ENCODE measurements at regions not wholly inside any gene's neighbourhood (a gene's known extent, or its start where the extent isn't known, plus 50 kb on each side); places are given as distances from the start of the nearest gene placed in this dataset.

- H2AFZ ChIP-seq (ENCODE audit: low read length): no peak overlapping the region
- Mint-ChIP-seq H3K27ac (no peak overlapping the region), H3K9me3 (peaks cover 30 to 35% of the 10 kb centered on the region in 2 experiments), H3K4me1 (no peaks in the 10 kb centered on the region), H3K4me3 (no peak overlapping the region), H3K36me3 (ENCODE audit: insufficient read depth in 1 of 3, low read depth in 3 of 3) (peaks cover 2 to 26% (median 12%) of the 10 kb centered on the region in 3 experiments; a peak in 6 of 7 replicates), H3K27me3 (ENCODE audit: low read depth) (peaks cover 1% of the 10 kb centered on the region; the same call in 1 of the 2 replicates)
- no peak overlapping the region for H3K18ac ChIP-seq (ENCODE audit: insufficient read length, low read depth, low read length)
- no peaks in the 10 kb centered on the region for H3K9me3 ChIP-seq (ENCODE audit: control insufficient read depth, low read depth, low read length)
- no peak overlapping the region for H3K56ac ChIP-seq (ENCODE audit: insufficient read length, low read depth, low read length)
- no peak overlapping the region for H2BK20ac ChIP-seq (ENCODE audit: low read depth, low read length, poor library complexity, severe bottlenecking)
- H2BK12ac ChIP-seq (ENCODE audit: insufficient read length, low read depth, low read length): no peak overlapping the region
- no peak for DNase-seq
- no peak overlapping the region for H4K8ac ChIP-seq (replicated peaks; ENCODE audit: insufficient read length, low read depth, low read length)
- H3K23ac ChIP-seq (ENCODE audit: insufficient read length, low read depth, low read length): no peak overlapping the region
- H3K4ac ChIP-seq (ENCODE audit: low read depth, low read length): no peak overlapping the region
- H3K27me3 ChIP-seq (ENCODE audit: insufficient read depth, low read length): no peaks in the 10 kb centered on the region
- no peak overlapping the region for H4K91ac ChIP-seq (ENCODE audit: insufficient read length, low read depth, low read length)
- no peak overlapping the region for H2BK120ac ChIP-seq (ENCODE audit: low read depth, low read length, poor library complexity, severe bottlenecking)
- no peak overlapping the region for H2BK15ac ChIP-seq (ENCODE audit: low read depth, low read length)
- no peak overlapping the region for H3K4me2 ChIP-seq (ENCODE audit: insufficient read depth, insufficient read length, low read length)
- H3K23me2 ChIP-seq (ENCODE audit: insufficient read length, low read depth, low read length, poor library complexity, severe bottlenecking): no peaks in the 10 kb centered on the region
- H3T11ph ChIP-seq (ENCODE audit: low read length): no peak overlapping the region
- no peaks in the 10 kb centered on the region for H3K79me1 ChIP-seq (ENCODE audit: insufficient read depth, low read depth, low read length, poor library complexity, severe bottlenecking)
- H3K14ac ChIP-seq (ENCODE audit: insufficient read depth, low read length): no peak overlapping the region
- no CpG with 5 or more reads among the region's 2 CpGs for WGBS (ENCODE audit: extremely low coverage, insufficient read length, low lambda C conversion rate)
- H2AK5ac ChIP-seq (ENCODE audit: insufficient read length, low read length): no peak overlapping the region
- H2BK5ac ChIP-seq (ENCODE audit: insufficient read length, low read length): no peak overlapping the region
- TF ChIP-seq CTCF (conservative IDR thresholded peaks at IDR 0.05): no peak
- no peak overlapping the region for H3K9ac ChIP-seq (ENCODE audit: extremely low read depth, insufficient read length, low read length)
- no peaks in the 10 kb centered on the region for H4K20me1 ChIP-seq (ENCODE audit: control insufficient read depth, insufficient read depth, insufficient read length)
- no peaks in the 10 kb centered on the region for H3K4me1 ChIP-seq (ENCODE audit: insufficient read depth, low read length)
- H3K27ac ChIP-seq (ENCODE audit: insufficient read length, low read depth, low read length): no peak overlapping the region
- no peaks in the 10 kb centered on the region for H3K79me2 ChIP-seq (ENCODE audit: insufficient read depth, low read length)
- H4K5ac ChIP-seq (ENCODE audit: insufficient read length, low read depth, low read length): no peak overlapping the region
Measured at GRCh38 chr9:13386316-13386715, 106.8 kb upstream of the MPDZ start.
